Astrocyte of the spinal cord (primary cell): ENCODE measurements at regions not wholly inside any gene's neighbourhood (a gene's known extent, or its start where the extent isn't known, plus 50 kb on each side); places are given as distances from the start of the nearest gene placed in this dataset.

Experiments
- DNase-seq: peaks from one replicate; pipeline ENCODE4 v3.0.0; 2011; ENCODE audit warnings: low read depth, low spot score
- H3K4me3 ChIP-seq: 2 replicates; pipeline ENCODE4 v1.5.1; 2011; ENCODE audit warnings: low read depth, mild to moderate bottlenecking, low read length, moderate library complexity
- in situ Hi-C: cut with HindIII; loops from 2 replicates; pipeline ENCODE4 v1.10.0; 2017; ENCODE audit warnings: low sequenced_read_pairs
- TF ChIP-seq, protein P1 (sequence below): IDR thresholded peaks from 2 replicates; pipeline ENCODE4 v1.5.1; 2012; ENCODE audit warnings: low read depth, mild to moderate bottlenecking, low read length, inconsistent platforms

- TF ChIP-seq, protein P1, sequence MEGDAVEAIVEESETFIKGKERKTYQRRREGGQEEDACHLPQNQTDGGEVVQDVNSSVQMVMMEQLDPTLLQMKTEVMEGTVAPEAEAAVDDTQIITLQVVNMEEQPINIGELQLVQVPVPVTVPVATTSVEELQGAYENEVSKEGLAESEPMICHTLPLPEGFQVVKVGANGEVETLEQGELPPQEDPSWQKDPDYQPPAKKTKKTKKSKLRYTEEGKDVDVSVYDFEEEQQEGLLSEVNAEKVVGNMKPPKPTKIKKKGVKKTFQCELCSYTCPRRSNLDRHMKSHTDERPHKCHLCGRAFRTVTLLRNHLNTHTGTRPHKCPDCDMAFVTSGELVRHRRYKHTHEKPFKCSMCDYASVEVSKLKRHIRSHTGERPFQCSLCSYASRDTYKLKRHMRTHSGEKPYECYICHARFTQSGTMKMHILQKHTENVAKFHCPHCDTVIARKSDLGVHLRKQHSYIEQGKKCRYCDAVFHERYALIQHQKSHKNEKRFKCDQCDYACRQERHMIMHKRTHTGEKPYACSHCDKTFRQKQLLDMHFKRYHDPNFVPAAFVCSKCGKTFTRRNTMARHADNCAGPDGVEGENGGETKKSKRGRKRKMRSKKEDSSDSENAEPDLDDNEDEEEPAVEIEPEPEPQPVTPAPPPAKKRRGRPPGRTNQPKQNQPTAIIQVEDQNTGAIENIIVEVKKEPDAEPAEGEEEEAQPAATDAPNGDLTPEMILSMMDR: no peak
- H3K4me3 ChIP-seq: no peak overlapping the region
- in situ Hi-C loops: no loop called here
- DNase-seq: no peak
Measured at GRCh38 chr7:49563693-49564378, 209.6 kb upstream of the VWC2 start.

- in situ Hi-C loops: no loop called here
- H3K4me3 ChIP-seq: no peak overlapping the region
- TF ChIP-seq, protein P1: no peak
- DNase-seq: no peak
Measured at GRCh38 chr7:49564379-49564714, 209.1 kb upstream of the VWC2 start.

DNA sequence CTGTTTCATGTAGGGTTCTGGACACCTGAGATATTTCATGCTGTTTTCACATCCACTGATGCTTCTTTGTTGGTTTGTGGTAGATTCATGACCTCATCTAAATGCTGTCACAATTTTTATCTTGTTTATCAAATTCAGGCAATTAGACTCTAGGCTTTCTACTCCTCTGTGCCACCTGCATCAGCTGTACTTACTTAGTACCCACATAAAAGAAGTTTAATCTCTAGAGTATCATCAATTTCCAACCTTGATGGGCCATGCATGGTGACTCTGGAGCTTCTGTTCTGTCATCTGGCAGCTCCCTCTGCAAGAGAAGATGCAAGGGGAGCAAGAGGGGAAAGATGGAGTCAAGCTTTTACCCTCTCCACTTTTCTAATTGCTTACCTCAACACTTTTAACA lies 195.9 kb upstream of the VWC2 start:
- TF ChIP-seq, protein P1: no peak
- DNase-seq: no peak
- no peak overlapping the region for H3K4me3 ChIP-seq
- in situ Hi-C loops: no loop called here

GRCh38 chr7:49579408-49579807 lies 194.0 kb upstream of the VWC2 start:
- TF ChIP-seq, protein P1: no peak
- in situ Hi-C loops: no loop called here
- no peak for DNase-seq
- no peak overlapping the region for H3K4me3 ChIP-seq

DNA sequence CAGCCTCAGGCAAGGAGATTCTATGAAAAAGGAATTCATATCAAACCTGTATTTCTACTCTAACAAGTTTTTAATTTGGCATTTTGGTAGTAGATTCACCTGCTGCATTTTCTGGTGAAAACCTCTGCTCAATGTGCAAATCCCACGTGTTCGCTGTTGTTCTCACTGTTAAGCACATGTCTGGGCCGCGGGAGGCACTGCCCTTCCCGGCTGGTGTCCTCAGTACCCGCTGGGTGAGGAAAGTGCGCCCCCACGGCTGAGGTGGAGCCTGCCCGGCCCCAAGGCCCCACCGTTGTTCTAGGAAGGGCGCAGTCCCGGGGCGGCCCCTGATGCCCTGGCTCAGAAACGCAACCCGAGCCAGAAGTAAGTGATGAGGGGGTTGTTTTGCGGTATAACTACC lies 193.4 kb upstream of the VWC2 start:
- no peak overlapping the region for H3K4me3 ChIP-seq
- TF ChIP-seq, protein P1: no peak
- no peak for DNase-seq
- in situ Hi-C loops: no loop called here

DNA sequence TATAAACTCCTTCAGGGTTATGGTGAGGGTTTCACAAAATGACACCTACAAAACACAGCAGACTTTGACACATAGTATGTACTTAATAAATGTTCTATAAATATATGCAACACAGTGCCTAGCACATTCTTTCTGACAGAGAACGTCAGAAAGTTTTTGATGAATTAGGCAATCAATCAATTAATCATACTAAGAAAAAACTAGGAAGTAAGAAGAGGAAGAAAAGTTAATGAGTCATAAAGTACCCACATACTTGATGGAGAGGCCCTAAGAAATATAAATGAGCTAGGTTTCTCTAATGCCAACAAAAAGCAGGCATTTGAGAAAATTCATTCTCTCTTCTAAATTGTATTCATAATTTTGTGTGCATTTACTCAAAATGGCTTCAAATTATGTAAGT lies 192.7 kb upstream of the VWC2 start:
- no peak overlapping the region for H3K4me3 ChIP-seq
- TF ChIP-seq, protein P1: no peak
- in situ Hi-C loops: no loop called here
- no peak for DNase-seq
